ENCODE measurements at regions not wholly inside any gene's neighbourhood (a gene's known extent, or its start where the extent isn't known, plus 50 kb on each side); places are given as distances from the start of the nearest gene placed in this dataset.

DNA sequence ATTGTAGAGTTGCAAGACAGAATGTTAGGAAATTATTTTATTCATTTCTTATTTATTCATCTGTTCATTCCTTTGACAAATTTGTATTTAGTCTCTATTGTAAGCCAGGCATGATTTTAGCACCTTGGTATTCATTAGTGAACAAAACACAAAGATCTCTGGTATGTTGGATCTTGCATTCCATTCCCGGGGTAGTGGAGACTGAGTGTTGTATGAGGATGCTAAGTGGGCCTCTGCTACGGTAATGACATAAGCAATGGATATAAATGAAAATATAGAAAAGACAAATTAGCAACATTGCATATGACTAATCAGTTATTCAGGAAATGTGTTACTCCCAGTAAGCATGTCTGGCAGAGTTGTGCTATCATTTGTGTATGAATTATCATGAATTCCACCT, 449.3 kb downstream of the PCDH17 start:
- DNase-seq (no peak), ATAC-seq (no peak)
- no peaks in the 10 kb centered on the region for H3K79me2 ChIP-seq (ENCODE audit: low read length)
- BruUV-seq (replicated peaks): no TSS peak
- no peak overlapping the region for H3K4me3 ChIP-seq (ENCODE audit: low read length)
- H3K36me3 ChIP-seq (ENCODE audit: low read depth, low read length): no peaks in the 10 kb centered on the region
- no peak overlapping the region for H3K27ac ChIP-seq (ENCODE audit: low read length)
- no peak overlapping the region for H2AFZ ChIP-seq (ENCODE audit: low read length)
- H3K4me1 ChIP-seq (ENCODE audit: insufficient read depth, low read length): no peaks in the 10 kb centered on the region
- ChIA-PET CTCF (no interaction called here), POLR2A (ENCODE audit: unreplicated experiment) (no interaction called here)
- intact Hi-C loops (cut with micrococcal nuclease): no loop called here
- no peak overlapping the region for H3K9ac ChIP-seq (ENCODE audit: low read length)
- H4K20me1 ChIP-seq (ENCODE audit: low read length): no peaks in the 10 kb centered on the region
- no peaks in the 10 kb centered on the region for H3F3A ChIP-seq (ENCODE audit: low read length, unreplicated experiment)
- TF ChIP-seq EZH2 (IDR thresholded peaks at IDR 0.05; ENCODE audit: low read length, unreplicated experiment) (no peak), EZH2phosphoT487 (IDR thresholded peaks at IDR 0.05; ENCODE audit: borderline replicate concordance, low read length) (no peak)
- TF ChIP-seq, protein P1, sequence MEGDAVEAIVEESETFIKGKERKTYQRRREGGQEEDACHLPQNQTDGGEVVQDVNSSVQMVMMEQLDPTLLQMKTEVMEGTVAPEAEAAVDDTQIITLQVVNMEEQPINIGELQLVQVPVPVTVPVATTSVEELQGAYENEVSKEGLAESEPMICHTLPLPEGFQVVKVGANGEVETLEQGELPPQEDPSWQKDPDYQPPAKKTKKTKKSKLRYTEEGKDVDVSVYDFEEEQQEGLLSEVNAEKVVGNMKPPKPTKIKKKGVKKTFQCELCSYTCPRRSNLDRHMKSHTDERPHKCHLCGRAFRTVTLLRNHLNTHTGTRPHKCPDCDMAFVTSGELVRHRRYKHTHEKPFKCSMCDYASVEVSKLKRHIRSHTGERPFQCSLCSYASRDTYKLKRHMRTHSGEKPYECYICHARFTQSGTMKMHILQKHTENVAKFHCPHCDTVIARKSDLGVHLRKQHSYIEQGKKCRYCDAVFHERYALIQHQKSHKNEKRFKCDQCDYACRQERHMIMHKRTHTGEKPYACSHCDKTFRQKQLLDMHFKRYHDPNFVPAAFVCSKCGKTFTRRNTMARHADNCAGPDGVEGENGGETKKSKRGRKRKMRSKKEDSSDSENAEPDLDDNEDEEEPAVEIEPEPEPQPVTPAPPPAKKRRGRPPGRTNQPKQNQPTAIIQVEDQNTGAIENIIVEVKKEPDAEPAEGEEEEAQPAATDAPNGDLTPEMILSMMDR (conservative IDR thresholded peaks at IDR 0.05; ENCODE audit: low read depth, low read length): no peak
- H3K4me2 ChIP-seq (ENCODE audit: low read length): no peak overlapping the region
- no peaks in the 10 kb centered on the region for H3K9me2 ChIP-seq (replicated peaks; ENCODE audit: low read length)
- H3K27me3 ChIP-seq (ENCODE audit: low read length): no peaks in the 10 kb centered on the region
- no peaks in the 10 kb centered on the region for H3K9me3 ChIP-seq (ENCODE audit: low read length)

DNA sequence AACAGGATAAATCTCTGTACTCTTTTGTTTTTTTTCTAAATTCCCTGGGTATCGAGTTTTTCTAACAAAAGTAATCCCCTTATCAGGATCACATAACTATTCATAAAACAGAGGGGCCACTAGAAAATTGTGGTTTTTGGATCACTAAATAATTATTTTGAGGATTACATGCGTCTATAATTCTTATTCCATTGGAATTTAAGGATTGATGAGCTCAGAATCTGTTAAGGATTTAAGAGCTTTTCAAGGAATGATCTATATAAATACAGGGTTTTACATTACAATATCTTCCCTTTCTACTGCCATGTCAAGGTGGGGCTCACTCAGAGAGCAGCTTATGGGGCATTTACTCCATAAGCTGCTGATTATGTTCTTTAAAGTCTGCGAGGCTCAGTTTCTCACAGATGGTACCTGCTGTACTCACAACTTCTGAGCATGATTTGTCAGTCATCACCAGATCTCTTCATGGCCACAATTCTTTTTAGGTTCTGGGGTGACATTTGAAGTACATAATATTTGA, 449.8 kb downstream of the PCDH17 start:
- Histone ChIP-seq H3K4me2 (ENCODE audit: low read length) (no peak overlapping the region), H3K27ac (ENCODE audit: low read length) (no peak overlapping the region), H3K36me3 (ENCODE audit: low read depth, low read length) (no peaks in the 10 kb centered on the region), H3K4me1 (ENCODE audit: insufficient read depth, low read length) (no peaks in the 10 kb centered on the region), H3K9me2 (replicated peaks; ENCODE audit: low read length) (no peaks in the 10 kb centered on the region), H4K20me1 (ENCODE audit: low read length) (no peaks in the 10 kb centered on the region), H3F3A (ENCODE audit: low read length, unreplicated experiment) (no peaks in the 10 kb centered on the region), H3K79me2 (ENCODE audit: low read length) (no peaks in the 10 kb centered on the region), H2AFZ (ENCODE audit: low read length) (no peak overlapping the region), H3K9me3 (ENCODE audit: low read length) (no peaks in the 10 kb centered on the region), H3K27me3 (ENCODE audit: low read length) (no peaks in the 10 kb centered on the region), H3K9ac (ENCODE audit: low read length) (no peak overlapping the region), H3K4me3 (ENCODE audit: low read length) (no peak overlapping the region)
- ATAC-seq: no peak
- intact Hi-C loops (cut with micrococcal nuclease): no loop called here
- ChIA-PET CTCF (no interaction called here), POLR2A (ENCODE audit: unreplicated experiment) (no interaction called here)
- no TSS peak for BruUV-seq (replicated peaks)
- no peak for DNase-seq
- TF ChIP-seq EZH2 (IDR thresholded peaks at IDR 0.05; ENCODE audit: low read length, unreplicated experiment) (no peak), EZH2phosphoT487 (IDR thresholded peaks at IDR 0.05; ENCODE audit: borderline replicate concordance, low read length) (no peak)
- TF ChIP-seq, protein P1 (conservative IDR thresholded peaks at IDR 0.05; ENCODE audit: low read depth, low read length): no peak

DNA sequence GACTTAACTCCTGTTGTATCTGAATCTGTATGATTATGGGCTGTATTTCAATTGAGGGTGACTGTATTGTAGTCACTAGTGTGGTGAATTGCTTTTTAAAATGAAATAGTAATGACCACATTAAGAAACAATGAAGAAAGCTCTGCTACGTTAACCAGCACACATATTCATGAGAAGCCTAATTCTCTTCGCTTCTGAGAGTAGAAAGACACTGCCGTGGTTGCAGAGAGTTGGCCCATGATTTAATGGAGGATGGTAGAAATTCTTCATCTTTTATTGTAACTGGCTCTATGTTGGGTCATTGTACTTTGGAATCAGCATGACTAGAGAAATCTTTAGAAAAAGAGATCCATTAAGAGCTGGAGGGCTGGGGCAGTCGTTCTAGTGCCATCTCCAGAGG, 451.5 kb downstream of the PCDH17 start:
- Histone ChIP-seq H3K9ac (ENCODE audit: low read length) (no peak overlapping the region), H4K20me1 (ENCODE audit: low read length) (no peaks in the 10 kb centered on the region), H3F3A (ENCODE audit: low read length, unreplicated experiment) (no peaks in the 10 kb centered on the region), H3K4me2 (ENCODE audit: low read length) (no peak overlapping the region), H3K4me3 (ENCODE audit: low read length) (no peak overlapping the region), H3K4me1 (ENCODE audit: insufficient read depth, low read length) (no peaks in the 10 kb centered on the region), H3K79me2 (ENCODE audit: low read length) (no peaks in the 10 kb centered on the region), H3K36me3 (ENCODE audit: low read depth, low read length) (no peaks in the 10 kb centered on the region), H3K27me3 (ENCODE audit: low read length) (no peaks in the 10 kb centered on the region), H3K9me3 (ENCODE audit: low read length) (no peaks in the 10 kb centered on the region), H3K9me2 (replicated peaks; ENCODE audit: low read length) (no peaks in the 10 kb centered on the region), H3K27ac (ENCODE audit: low read length) (no peak overlapping the region), H2AFZ (ENCODE audit: low read length) (no peak overlapping the region)
- ATAC-seq (no peak), DNase-seq (no peak)
- intact Hi-C loops (cut with micrococcal nuclease): no loop called here
- BruUV-seq (replicated peaks): no TSS peak
- ChIA-PET POLR2A (ENCODE audit: unreplicated experiment) (no interaction called here), CTCF (no interaction called here)
- TF ChIP-seq EZH2 (IDR thresholded peaks at IDR 0.05; ENCODE audit: low read length, unreplicated experiment) (no peak), EZH2phosphoT487 (IDR thresholded peaks at IDR 0.05; ENCODE audit: borderline replicate concordance, low read length) (no peak)
- TF ChIP-seq, protein P1 (conservative IDR thresholded peaks at IDR 0.05; ENCODE audit: low read depth, low read length): no peak
